NCI-H526 treated with DMSO at 0.1 percent for 48 hours (cell line): ENCODE measurements at regions not wholly inside any gene's neighbourhood (a gene's known extent, or its start where the extent isn't known, plus 50 kb on each side); places are given as distances from the start of the nearest gene placed in this dataset.
A peak's percentile ranks its signal among the peaks of the same experiment; 100 is the strongest.
"Not testable (repeated sequence)": the region's sequence is repeated elsewhere in the genome, so short reads cannot be mapped to it uniquely, and the experiment has no call there.

Experiments used
- DNase-seq: peaks from one replicate; lab custom pipeline; 2025; lab: John Stamatoyannopoulos, UW

DNA sequence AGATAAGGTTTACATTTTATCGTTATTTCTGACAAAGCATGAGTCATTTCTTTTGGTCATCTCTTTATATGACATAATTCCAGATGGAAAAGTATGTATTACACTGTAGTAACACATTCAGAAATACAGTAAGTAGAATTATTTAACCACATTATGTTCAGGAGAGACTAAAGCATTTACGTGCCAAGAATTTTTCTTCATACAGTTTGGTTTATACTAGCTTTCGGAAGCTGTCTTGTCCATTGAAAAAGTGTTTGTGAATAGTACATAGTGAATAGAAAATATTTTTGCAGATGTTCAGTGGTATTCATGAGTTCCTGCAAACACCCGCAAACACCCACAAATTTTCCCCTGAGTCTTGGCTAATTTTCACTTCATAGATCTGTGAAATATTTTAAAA lies 1033.0 kb upstream of the INTU start:
- no peak for DNase-seq

GRCh38 chr4:126603210-126603609 lies 1029.5 kb upstream of the INTU start:
- DNase-seq, result no peak

- DNase-seq, result no peak
Observed at GRCh38 chr4:126603825-126604224, 1028.9 kb upstream of the INTU start.

DNA sequence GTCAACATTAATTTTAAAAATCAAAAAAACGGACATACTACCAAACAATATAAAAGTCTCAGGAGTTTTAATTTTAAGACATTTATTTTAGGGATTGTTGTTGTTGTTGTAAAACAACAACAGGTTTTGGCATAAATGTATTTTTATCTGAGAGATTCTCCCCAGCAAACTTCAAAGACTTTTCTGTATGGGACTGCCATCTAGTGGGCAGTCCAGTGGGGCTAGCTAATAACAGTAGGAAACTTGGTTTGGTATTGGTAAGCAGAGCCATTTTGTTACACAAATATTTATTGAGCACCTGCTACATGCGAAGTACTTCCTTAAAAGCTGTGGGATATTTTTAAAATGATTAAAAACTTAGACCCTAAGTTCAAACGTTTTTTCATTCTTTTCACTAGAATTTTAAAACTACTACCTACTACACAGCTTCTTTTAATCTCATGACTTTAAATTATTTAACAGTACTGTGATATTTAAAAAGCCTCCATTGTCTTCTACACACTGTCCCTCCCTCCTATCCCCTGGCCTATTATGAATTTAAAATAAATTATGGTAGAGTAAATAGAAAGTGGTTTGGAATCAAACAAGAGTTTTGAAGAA lies 1028.4 kb upstream of the INTU start:
- DNase-seq, result peak; percentile 5

DNA sequence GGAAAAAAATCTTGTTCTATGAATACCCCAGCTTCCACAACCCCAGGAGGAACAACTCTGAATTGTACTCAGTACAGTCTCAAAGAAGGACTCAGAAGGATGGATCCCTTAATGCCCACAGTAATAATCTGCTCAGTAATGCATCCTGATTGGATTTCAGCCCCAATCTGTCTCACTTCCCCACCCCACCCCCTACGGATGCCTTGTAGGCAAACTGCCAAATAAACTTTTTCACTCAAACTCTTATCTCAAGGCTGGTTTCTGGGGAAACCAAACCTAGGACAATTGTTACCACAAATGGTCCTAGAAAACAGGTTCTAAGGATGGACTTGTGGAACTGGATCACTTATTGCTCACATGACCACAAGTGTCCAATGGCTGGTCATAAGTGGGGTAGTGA lies 1021.8 kb upstream of the INTU start:
- no peak for DNase-seq

DNA sequence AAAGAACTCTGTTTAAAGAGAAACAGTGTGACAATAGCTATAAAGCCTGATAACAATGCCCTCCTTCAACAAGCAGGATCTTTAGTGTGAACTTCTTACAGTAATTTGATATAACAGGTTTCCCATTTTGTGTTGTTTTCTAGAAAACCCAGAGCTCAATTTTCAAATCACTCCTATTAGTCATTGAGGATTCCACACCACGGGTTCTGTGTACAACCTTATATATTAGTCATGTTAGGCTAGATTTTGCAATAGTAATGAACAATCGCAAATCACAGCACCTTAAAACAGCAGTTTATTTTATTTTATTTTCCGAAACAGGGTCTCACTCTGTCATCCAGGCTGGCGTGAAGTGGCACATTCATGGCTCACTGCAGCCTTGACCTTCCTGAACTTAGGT lies 1020.9 kb upstream of the INTU start:
- DNase-seq, result no peak

GRCh38 chr4:126614356-126614855 lies 1018.4 kb upstream of the INTU start:
- no peak for DNase-seq

DNA sequence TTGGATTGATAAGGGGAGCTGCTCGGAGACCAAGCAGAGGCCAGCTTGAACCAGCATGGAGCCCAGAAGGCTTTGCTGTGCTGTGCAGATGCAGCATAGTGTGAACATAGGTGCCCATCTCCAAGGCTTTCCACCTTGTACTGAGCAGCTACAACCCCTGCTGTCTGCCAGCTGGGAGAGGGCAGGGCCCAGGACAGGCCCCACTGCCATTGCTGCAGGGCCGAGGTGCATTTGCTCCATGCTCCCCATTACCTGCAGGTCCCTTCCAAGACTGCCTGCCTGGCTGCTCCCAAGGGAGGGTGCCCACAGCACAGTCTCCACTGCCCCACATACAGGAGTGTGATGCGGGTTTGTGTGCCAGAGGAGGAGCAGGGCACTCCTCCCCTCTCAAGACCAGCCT lies 1016.0 kb upstream of the INTU start:
- DNase-seq, result no peak

DNA sequence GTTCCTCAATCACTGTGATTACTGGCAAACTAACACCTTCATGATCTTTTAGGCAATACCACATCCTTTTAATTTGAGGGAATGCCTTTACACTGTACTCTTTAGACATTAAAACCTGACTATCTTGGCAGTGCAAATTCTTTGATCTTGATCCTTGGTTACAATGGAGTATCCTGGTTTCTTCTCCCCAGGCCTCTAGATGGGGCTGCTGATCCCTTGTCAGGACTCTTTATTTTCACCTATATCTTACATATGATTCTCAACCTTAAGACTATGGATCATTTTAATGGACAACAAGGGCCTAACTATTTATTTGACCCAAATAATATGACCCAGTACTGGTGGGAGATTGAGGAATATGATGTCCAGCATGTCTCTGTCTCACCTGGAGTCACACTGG lies 1005.5 kb upstream of the INTU start:
- DNase-seq, result peak; percentile 12

GRCh38 chr4:126628933-126629332 lies 1003.8 kb upstream of the INTU start:
- DNase-seq, result no peak

GRCh38 chr4:126630230-126630629 lies 1002.5 kb upstream of the INTU start:
- DNase-seq, result no peak

DNA sequence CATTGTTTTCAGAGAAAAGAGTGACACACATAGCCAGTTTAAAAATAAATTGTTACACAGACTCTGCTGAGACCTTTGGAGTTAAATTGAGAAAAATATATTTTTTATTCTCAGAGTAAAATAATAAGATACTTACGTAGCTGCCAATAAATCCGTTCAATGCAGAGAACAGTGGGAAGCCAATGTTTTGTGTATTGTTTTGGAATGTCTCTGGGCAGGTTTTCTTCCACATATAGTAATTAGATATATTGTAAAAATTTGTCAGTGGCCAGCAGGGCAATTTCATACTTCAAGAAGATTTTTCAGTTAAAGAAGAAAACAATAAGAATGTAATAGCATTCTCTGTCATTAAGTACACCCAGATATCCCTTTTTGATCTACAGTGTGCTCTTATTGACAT lies 999.5 kb upstream of the INTU start:
- DNase-seq, result no peak

GRCh38 chr4:126637706-126638105 lies 995.1 kb upstream of the INTU start:
- DNase-seq, result no peak

GRCh38 chr4:126647320-126647719 lies 985.4 kb upstream of the INTU start:
- DNase-seq, result no peak

DNA sequence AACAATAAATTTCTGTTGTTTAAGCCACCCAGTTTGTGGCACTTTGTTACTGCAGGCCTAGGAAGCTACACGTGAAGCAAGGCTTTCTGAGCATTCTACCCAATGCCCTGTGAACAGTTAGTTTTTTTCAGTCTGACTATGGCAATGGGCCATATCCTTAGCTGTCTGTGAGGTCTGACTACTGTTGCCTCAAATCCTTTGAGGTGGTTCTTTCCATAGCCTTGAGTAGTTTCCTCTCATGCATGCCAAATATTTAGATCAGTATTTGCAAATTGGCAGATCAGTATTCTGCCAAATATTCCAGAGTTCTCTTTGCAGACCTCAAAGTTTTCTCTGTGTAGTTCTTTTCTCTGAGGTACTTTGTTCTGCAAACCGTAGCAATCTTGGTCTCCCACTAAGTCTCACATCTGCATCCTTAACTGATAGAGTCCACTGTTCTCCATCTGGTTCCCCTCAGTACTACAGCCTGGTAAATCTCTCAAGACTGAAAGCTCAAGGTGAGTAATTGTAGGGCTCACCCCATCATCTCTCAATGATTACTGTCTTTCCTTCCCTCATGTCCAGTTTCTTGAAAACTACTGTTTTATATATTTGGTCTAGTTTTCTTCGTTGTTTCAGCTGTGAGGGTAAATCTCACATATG lies 984.9 kb upstream of the INTU start:
- DNase-seq, result no peak

GRCh38 chr4:126658411-126658810 lies 974.3 kb upstream of the INTU start:
- DNase-seq, result peak; percentile 49

DNA sequence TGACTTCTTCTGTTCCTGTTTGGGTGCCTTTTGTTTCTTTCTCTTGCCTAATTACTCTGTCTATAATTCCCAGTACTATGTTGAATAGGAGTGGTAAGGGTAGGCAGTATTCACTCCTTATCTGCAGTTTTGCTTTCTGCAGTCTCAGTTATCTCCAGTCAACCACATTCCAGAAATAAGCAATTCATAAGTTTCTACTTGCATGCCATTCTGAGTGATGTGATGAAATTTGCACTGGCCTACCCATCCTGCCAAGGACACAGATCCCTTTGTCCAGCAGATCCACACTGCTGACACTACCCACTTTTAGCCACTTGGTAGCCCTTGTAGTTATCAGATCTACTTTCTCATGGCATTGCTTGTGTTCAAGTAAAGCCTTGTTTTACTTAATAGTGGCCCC lies 971.6 kb upstream of the INTU start:
- no peak for DNase-seq

DNA sequence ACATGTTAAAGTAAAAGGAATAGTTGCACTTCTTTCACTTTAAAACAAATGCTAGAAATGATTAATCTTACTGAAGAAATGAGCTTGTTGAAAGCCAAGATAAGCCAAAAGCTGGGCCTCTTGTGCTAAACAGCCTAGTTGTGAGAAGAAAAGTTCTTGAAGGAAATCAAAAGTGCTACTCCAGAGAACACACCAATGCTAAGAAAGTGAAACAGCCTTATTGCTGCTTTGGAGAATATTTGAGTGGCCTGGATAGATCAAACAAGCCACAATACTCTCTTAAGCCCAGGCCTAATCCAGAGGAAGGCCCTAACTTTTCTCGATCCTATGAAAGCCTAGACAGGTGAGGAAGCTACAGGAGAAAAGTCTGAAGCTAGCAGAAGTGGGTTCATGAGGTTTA lies 967.9 kb upstream of the INTU start:
- no peak for DNase-seq

DNA sequence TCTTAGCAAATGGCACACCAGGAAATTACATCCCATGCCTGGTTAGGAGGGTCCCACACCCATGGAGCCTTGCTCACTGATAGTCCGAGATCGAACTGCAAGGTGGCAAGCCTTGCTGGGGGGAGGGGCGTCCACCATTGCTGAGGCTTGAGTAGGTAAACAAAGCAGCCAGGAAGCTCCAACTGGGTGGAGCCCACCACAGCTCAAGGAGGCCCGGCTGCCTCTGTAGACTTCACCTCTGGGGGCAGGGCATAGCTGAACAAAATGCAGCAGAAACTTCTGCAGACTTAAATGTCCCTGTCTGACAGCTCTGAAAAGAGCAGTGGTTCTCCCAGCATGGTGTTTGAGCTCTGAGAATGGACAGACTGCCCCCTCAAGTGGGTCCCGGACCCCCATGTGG lies 962.7 kb upstream of the INTU start:
- not testable (repeated sequence) for DNase-seq

GRCh38 chr4:126678618-126679017 lies 954.1 kb upstream of the INTU start:
- DNase-seq, result no peak

- no peak for DNase-seq
Observed at GRCh38 chr4:126679303-126679702, 953.5 kb upstream of the INTU start.

DNA sequence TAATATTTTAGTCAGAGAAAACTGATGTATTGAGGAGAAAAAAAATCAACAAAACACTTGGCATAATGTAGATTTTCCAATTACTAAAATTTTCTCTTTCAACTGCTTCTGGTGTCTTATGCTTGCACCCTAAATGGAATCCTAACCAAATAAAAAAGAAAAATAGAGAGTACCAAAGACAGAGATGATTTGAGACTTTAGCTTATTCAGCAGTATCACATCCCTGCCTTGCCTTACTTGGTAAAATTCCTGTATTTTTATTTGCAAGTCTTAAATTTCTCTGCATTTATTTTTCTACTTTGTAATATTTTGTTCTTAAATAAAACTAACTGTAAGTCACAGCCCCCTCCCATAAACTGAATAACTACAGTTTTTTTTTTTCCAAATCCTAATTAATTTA lies 950.5 kb upstream of the INTU start:
- DNase-seq, result no peak

- DNase-seq, result no peak
Observed at GRCh38 chr4:126686491-126686890, 946.3 kb upstream of the INTU start.
